GM10266 (cell line): ENCODE measurements at regions not wholly inside any gene's neighbourhood (a gene's known extent, or its start where the extent isn't known, plus 50 kb on each side); places are given as distances from the start of the nearest gene placed in this dataset.

ENCODE experiments used
- DNase-seq: peaks from one replicate; pipeline ENCODE4 v3.0.0; 2012; ENCODE audit errors: extremely low spot score
- CTCF ChIP-seq: IDR thresholded peaks from 2 replicates; pipeline ENCODE4 v1.5.1; 2012; ENCODE audit warnings: mild to moderate bottlenecking, low read depth; ENCODE audit not compliant: control insufficient read depth, insufficient read depth; ENCODE audit errors: missing control alignments

DNA sequence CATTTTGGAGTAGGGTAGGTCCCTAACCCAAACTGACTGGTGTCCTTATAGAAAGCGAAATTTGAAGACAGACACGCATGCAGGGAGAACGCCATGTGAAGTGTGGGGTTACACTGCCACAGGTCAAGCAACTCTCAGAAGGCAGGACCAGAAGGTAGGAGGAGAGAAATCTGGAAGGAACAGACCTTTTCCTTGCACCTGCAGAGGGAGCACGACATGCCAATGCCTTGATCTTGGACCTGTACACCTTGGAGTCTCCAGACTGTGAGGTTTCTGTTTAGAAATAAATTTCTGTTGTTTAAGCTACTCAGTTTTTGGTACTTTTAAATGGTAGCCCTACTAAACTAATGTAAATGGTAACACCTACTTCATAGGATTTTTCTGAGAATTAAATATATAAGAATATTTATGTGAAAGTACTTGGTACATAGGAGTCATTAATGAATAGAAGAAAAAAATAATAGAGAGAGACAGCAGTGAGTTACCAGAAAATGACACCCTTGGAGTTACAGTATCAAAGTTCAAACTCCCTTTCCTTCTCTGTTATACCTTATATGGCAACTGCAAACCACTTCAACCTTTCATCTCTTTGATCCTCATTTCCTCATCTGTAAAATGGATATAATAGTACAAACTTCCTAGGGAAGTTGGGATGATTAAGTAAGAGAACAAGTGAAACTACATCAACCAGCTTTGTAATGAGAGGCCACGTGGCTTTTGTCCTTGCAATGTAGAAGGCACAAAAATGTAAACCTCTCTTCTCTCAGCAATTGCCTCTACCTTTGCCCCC lies 184.9 kb upstream of the PARD3B start:
- TF ChIP-seq CTCF, result no peak
- DNase-seq, result no peak

DNA sequence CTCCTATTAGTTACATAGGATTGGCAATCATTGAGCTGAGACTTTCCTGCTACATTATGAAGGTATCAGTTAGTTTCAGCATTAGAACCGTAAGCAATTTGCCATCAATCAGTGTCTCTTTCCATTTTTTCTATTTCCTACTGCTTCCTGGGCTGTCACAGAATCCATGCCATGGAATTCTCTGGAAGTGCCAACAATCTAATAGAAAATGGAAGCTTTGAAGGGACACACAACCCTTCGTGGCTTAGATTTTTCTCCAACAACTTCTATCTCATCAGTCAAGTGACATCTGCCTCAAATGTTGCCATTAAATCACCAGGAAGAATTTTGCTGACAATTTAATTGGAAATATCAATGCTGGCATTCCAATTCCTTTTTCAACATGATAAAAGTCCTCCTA lies 183.5 kb upstream of the PARD3B start:
- DNase-seq, result no peak
- TF ChIP-seq CTCF, result no peak

- no peak for TF ChIP-seq CTCF
- no peak for DNase-seq
Measured at GRCh38 chr2:204362581-204362980, 182.7 kb upstream of the PARD3B start.

DNA sequence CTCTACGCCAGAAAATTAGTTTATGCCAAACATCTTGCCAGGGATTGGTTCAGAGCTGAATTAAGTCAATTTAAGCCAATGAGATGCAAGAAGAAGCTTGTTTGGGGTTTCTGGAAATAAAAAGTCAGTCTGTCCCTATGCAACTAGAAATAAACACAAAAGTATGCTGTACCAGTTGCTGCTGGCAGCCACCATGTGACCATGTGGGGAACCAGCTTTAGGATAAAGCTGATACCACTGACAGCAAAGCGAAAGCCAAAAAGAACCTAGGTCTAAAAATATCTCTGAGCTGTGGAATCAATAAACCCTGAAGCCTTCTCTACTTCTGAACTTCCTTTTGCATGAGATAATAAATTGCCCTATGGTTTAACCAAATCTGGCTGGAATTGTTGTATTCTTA lies 181.8 kb upstream of the PARD3B start:
- TF ChIP-seq CTCF, result no peak
- DNase-seq, result no peak

DNA sequence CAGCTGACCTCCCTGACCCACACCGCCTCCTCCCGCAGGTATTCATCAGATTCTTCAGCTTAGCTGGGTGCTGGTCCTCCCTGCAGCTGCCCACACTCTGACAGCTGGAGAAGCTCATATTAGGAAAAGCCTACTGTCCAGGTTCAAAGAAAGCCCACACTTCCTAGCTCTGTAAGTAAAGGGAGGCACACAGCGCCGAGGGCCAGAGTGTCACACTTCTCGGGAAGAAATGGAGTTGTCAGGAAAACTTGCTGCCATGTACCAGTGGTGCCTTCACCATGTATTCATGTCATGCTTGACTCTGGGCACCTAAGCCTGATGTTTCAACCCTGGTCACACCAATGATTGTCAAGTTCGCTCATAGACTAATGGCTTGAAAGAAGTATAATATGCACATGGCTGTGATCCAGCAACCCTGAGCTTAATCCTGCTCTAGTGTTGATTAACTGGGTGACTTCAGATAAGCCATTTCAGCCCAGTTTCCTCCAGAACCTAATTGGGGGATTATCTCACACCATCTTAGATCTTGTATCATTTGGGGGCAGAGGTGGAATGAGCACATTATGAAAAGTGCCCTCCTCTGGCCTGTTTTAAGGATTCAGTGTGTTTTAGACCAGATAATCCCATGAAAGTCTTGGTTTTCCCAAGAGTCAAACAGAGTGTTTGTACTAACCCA lies 180.3 kb upstream of the PARD3B start:
- DNase-seq, result no peak
- no peak for TF ChIP-seq CTCF

GRCh38 chr2:204365811-204366210 lies 179.5 kb upstream of the PARD3B start:
- DNase-seq, result no peak
- no peak for TF ChIP-seq CTCF

DNA sequence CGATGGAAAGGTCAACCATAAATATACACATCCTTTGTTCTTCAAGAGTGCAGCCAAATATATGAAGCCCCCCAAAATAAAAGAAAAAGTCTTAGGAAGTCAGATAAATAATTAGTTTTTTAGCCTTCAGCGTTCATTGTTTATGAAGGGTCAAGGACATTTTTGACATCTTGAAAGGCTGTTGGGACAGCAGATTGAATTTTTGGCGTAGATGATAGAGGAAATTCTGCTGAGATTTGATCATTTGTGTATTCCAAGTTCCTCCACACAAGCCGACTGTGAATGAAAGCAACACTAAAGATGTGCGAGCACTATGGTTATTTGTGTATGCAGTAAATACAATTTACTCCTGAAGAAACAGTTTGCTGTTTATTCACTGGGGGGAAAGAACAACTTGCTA lies 177.8 kb upstream of the PARD3B start:
- DNase-seq, result no peak
- TF ChIP-seq CTCF, result no peak
